GM19467 (cell line): ENCODE measurements at regions not wholly inside any gene's neighbourhood (a gene's known extent, or its start where the extent isn't known, plus 50 kb on each side); places are given as distances from the start of the nearest gene placed in this dataset.

ENCODE experiments used
- ATAC-seq: cut with Tn5 transposase; IDR thresholded peaks from one replicate; pipeline ENCODE4 v1.9.1; 2021; ENCODE audit warnings: mild to moderate bottlenecking, moderate library complexity; ENCODE audit not compliant: unreplicated experiment

DNA sequence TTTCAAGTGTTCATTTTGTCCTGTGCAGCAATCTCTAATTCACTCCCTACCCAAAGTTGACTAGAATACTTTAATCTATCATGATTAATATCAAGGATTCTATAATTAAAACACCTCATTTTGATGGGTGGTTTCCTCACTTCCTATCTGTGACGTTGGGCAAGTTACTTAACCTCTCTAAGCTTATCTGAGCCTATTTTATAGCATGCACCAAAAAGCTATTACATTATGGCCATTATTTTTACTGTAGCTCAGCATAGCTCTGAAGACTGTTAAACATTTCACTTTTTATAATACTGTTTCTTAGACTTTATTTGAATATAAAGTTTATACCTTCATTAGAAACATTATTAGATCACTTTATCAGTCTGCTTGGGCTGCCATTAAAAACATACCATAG lies 579.6 kb upstream of the NXPH2 start:
- no peak for ATAC-seq

GRCh38 chr2:139357972-139358371 lies 577.8 kb upstream of the NXPH2 start:
- no peak for ATAC-seq

DNA sequence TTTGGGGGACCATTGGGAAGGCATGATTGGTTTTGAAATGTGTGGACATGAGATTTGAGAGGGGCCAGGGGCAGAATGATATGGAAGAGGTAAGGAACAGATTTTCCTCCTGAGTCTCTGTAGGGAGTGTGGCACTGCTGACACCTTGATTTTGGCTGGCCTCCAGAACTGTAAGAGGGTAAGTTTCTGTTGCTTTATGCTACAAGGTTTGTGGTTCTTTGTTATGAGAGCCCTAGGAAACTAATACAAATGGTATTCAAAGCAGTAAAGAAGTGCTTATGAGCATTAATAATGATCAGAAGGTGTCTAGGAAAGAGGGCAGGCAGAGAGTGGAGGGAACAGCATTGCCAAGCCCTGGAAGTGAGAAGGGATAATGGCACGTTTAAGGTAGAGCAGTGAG lies 574.3 kb upstream of the NXPH2 start:
- no peak for ATAC-seq

DNA sequence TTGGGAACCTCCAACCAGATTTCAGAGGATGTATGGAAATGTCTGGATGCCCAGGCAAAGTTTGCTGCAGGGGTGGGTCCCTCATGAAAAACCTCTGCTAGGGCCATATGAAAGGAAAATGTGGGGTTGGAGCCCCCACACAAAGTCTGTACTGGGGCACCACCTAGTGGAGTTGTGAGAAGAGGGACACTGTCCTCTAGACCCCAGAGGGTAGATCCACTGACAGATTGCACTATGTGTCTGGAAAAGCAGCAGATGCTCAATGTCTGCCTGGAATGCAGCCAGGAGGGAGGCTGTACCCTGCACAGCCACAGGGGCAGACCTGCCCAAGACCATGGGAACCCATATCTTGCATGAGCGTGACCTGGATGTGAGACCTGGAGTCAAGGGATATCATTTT lies 573.7 kb upstream of the NXPH2 start:
- no peak for ATAC-seq

GRCh38 chr2:139317259-139317658 lies 537.1 kb upstream of the NXPH2 start:
- no peak for ATAC-seq

GRCh38 chr2:139314059-139314458 lies 533.9 kb upstream of the NXPH2 start:
- ATAC-seq = no peak

GRCh38 chr2:139296672-139297209 lies 516.6 kb upstream of the NXPH2 start:
- no peak for ATAC-seq

- ATAC-seq = no peak
These were observed 513.9 kb upstream of the NXPH2 start for GRCh38 chr2:139293992-139294548.

DNA sequence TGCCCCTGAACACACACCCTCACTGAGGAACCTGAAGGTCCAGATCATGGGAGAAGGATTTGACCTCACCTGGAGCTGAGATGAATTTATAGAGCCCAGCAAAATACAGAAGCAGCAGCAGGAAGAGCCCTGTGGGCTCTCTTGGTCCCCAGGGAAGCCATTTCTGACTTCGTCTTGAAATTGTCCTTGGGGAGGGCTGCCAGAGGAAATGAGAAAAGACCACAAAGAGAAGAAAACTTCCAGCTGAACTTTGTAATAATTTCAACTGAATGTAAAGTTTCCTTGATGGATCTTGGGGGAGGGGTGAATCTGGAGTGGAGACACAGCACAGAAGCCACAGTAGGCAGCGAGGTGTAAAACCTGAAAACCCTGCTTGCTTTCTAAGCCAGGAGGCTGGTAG lies 500.9 kb upstream of the NXPH2 start:
- ATAC-seq = no peak

DNA sequence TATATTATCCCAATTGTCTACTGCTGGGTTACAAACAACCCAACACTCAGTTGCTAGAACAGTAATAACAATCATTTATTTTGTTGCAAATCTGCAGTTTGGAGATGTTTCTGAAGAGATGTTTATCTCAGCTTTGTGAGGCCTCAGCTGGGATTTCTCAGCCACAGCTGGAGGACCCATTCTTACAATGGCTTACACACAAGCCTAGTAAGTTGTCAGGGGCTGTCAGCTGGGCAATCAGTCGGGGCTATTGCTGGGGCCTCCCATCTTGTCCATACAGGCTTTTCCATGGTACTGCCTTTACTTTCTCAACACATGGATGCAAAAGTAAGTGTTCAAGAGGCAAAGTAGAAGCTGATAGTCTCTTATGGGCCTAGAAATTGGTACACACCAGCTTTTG lies 491.7 kb upstream of the NXPH2 start:
- ATAC-seq = no peak

DNA sequence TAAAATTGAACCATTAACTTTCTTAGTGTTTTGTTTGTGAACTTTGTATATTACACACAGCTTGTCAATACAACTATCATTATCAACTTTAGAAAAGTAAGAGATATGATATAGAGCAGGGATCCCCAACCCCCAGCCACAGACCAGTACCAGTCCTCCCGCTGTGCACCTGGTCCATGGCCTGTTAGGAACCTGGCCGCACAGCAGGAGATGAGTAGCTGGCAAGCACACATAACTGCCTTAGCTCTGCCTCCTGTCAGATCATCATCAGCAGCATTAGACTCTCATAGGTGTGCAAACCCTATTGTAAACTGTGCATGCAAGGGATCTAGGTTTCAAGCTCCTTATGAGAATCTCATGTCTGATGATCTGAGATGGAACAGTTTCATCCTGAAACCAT lies 491.0 kb upstream of the NXPH2 start:
- ATAC-seq = no peak

- ATAC-seq = no peak
These were observed 479.9 kb upstream of the NXPH2 start for GRCh38 chr2:139260052-139260430.

DNA sequence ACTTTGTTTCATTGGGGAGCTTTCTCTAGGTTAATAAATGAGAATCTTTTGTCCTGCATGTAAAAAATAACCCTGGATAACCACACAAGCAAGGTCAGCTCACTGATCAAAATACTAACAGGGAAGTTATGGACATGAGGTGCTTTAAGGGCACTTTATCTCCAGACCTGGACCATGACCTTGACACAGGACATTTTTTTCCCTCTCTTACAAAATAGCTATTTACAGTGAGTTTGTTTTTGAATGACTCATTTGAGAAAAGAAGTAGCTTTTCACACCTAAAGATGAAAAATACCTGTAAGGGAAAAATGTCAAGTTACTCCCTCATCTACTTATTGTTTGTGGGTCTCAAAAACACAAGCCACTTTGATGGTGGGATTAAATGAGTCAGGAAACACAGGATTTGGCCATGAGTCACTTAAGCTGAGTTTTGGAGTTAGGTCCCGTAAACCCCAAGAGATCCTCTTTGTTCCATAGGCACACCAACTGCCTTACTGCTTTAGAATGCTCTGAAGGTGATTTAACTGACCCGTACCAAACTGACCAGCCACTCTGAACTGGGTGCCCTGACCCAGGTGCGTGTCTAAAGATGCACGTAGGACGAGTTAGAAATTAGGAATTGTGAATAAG lies 479.3 kb upstream of the NXPH2 start:
- no peak for ATAC-seq

- ATAC-seq = no peak
These were observed 461.1 kb upstream of the NXPH2 start for GRCh38 chr2:139241286-139241685.

DNA sequence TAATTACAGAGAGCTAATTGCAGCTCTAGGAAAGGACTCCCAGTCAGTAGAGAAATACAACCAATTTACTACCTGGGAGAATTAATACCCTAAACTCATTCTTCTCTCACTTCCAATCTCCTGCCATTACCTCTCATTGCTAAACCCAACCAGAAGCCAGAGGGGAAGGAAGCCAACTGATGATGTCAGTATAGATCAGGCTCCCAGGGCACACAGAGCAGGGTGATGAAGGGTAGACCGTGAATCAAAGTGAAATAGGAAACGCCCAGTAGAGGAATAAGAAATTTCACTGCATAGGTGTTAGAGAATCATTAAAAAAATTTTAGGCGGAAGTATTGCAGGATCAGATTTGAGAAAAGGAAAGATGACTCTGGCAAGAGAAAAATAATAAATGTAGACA lies 456.8 kb upstream of the NXPH2 start:
- no peak for ATAC-seq

DNA sequence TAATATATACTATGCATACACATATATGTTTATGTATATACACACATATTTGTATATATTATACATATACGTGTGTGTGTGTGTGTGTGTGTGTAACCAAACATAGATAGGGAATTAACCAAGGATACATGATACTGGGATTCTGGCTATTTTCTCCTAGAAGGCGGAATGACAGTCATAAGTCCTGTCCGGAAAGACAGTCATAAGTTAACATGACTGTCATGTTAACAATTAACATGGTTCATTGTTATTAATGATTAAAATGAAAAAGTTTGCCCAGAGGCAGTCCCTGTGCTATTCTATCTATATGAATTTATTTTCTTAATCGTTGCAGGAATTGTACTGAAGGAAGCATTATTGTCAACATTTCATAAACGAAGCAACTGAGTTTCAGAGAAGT lies 450.7 kb upstream of the NXPH2 start:
- no peak for ATAC-seq

DNA sequence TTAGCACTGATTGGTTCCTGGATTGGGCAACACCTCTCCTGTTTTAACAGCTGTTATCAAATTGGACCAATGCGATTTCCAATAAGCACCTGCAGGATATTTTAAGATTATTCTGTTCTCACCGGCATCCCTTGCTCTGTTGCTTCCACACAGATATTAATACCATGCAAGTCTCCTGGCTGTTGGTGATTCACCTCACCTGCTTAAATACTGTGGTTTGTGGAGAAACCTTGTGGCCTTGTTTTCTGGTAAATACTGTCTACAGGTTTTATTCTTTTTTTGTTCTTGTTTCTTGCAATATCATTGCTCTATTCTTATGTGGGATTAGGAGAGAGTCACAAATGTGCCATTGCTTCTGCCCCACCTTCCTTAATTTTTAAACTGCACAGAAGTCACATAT lies 448.1 kb upstream of the NXPH2 start:
- no peak for ATAC-seq

DNA sequence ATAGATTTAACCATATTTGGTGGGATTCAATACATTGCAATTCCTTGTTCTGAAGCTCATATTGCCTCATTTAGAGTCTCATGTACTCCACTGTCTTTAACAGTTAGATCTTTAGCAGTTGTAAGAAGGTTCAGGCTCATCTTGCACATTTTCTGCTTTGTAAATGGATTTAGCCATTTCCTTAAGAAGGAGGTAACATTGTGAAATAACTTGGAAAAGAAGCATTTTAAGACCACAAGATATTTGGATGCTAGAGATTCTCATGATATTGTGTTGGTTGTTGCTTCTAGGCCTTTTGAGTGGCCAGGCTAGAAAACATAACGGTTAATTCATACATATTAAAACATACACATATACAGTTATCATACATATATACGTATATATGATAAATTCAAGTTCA lies 445.8 kb upstream of the NXPH2 start:
- ATAC-seq = no peak

- no peak for ATAC-seq
These were observed 438.0 kb upstream of the NXPH2 start for GRCh38 chr2:139218181-139218580.

GRCh38 chr2:139217641-139218040 lies 437.5 kb upstream of the NXPH2 start:
- ATAC-seq = no peak

GRCh38 chr2:139216435-139216834 lies 436.2 kb upstream of the NXPH2 start:
- no peak for ATAC-seq

DNA sequence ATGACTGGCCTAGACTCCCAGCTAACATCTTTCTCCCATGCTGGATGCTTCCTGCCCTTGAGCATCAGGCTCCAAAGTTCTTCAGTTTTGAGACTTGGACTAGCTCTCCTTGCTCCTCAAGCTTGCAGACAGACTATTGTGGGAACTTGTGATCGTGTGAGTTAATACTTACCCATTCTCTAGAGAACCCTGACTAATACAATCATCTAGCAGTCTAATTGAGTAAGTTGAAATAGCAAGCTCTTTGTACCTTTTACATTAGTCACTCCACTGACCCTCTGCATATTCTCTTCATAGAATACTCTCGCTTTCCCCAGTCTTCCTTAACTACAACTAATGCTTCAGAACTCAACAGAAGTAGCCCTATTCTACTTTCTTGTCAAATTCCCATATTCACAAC lies 434.6 kb upstream of the NXPH2 start:
- ATAC-seq = no peak

DNA sequence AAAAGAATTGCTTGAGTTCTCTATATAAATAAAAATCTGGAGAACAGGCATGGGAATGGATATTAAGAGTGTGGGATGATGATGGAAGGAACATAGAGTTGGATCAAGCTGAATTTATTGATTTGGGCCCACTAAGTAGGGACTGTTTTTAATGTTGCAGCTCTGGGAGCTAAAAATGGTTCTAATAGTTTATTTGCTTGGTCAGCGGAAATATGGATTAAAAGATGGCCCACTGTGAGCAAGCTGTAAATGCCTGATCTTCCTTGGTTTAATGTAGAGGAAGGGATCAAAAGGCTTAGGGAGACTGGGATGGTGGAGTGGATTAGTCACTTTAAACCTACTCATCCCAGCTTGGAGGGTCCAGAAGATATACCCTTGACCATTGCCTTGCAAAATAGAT lies 429.4 kb upstream of the NXPH2 start:
- no peak for ATAC-seq
